WTC11 (cell line): ENCODE measurements at regions not wholly inside any gene's neighbourhood (a gene's known extent, or its start where the extent isn't known, plus 50 kb on each side); places are given as distances from the start of the nearest gene placed in this dataset.

Source experiments
- ATAC-seq: fragments of 200-7000 bp; cut with Tn5 transposase; 2 replicates; pipeline ENCODE4 v1.10.0; 2021; ENCODE audit warnings: mild to moderate bottlenecking, moderate library complexity
- CTCF ChIA-PET: fragments of 300-600 bp; sonication (Branson Sonifier 250); formaldehyde crosslinking; loops from one replicate; lab custom pipeline; 2021; ENCODE audit warnings: antibody characterized with exemption; lab: Charles Lee
- POLR2A ChIA-PET: fragments of 350-600 bp; sonication (Branson Sonifier 250); formaldehyde crosslinking; loops from one replicate; lab custom pipeline; 2021; ENCODE audit warnings: antibody characterized with exemption; lab: Charles Lee
- DNase-seq: peaks from one replicate; pipeline ENCODE4 v3.0.0; 2021; ENCODE audit warnings: low spot score
- H3K27ac Mint-ChIP-seq: 2 replicates; pipeline ENCODE4 v1.8.0; 2021; ENCODE audit warnings: mixed read lengths
- H3K27me3 Mint-ChIP-seq: 2 replicates; pipeline ENCODE4 v1.8.0; 2021; ENCODE audit warnings: low read depth, mild to moderate bottlenecking, moderate library complexity, mixed read lengths
- H3K36me3 Mint-ChIP-seq: 2 replicates; pipeline ENCODE4 v1.8.0; 2021; ENCODE audit warnings: mixed read lengths
- H3K4me1 Mint-ChIP-seq: 2 replicates; pipeline ENCODE4 v1.8.0; 2022; ENCODE audit warnings: mixed read lengths
- H3K4me3 Mint-ChIP-seq: 2 replicates; pipeline ENCODE4 v1.8.0; 2021; ENCODE audit warnings: mild to moderate bottlenecking, moderate library complexity, mixed read lengths
- H3K9me3 Mint-ChIP-seq: 2 replicates; pipeline ENCODE4 v1.8.0; 2021; ENCODE audit warnings: mixed read lengths
- AFF4 ChIP-seq: sonication (generic); formaldehyde crosslinking; IDR thresholded peaks from 2 replicates; pipeline ENCODE4 v1.8.1; 2023; ENCODE audit warnings: mild to moderate bottlenecking, missing genetic modification reagents, borderline replicate concordance
- ATF2 ChIP-seq: sonication (generic); formaldehyde crosslinking; IDR thresholded peaks from 2 replicates; pipeline ENCODE4 v1.8.1; 2022; ENCODE audit warnings: low read depth, missing genetic modification reagents, borderline replicate concordance
- CDX4 ChIP-seq: fragments of 250-450 bp; sonication (Bioruptor Pico); IDR thresholded peaks from 2 replicates; pipeline ENCODE4 v1.9.0; 2021; ENCODE audit warnings: moderate library complexity, mild to moderate bottlenecking, inconsistent platforms, borderline replicate concordance
- E2F1 ChIP-seq: sonication (generic); formaldehyde crosslinking; IDR thresholded peaks from 2 replicates; pipeline ENCODE4 v1.8.0; 2022; ENCODE audit warnings: mild to moderate bottlenecking, missing genetic modification reagents
- ESRRA ChIP-seq: sonication (generic); formaldehyde crosslinking; IDR thresholded peaks from 2 replicates; pipeline ENCODE4 v1.8.1; 2022; ENCODE audit warnings: mild to moderate bottlenecking, missing genetic modification reagents, borderline replicate concordance
- FOXJ3 ChIP-seq: sonication (generic); formaldehyde crosslinking; IDR thresholded peaks from 2 replicates; pipeline ENCODE4 v1.9.0; 2021; ENCODE audit warnings: missing genetic modification reagents, mild to moderate bottlenecking, borderline replicate concordance
- FOXP4 ChIP-seq: sonication (generic); formaldehyde crosslinking; IDR thresholded peaks from 2 replicates; pipeline ENCODE4 v1.8.0; 2022; ENCODE audit warnings: mild to moderate bottlenecking, missing genetic modification reagents
- GRHL2 ChIP-seq: fragments of 250-450 bp; sonication (Bioruptor Pico); IDR thresholded peaks from 2 replicates; pipeline ENCODE4 v1.8.0; 2022; ENCODE audit warnings: mild to moderate bottlenecking, moderate library complexity; ENCODE audit not compliant: insufficient replicate concordance, severe bottlenecking
- GTF2I ChIP-seq: fragments of 250-450 bp; sonication (Bioruptor Pico); conservative IDR thresholded peaks from 2 replicates; pipeline ENCODE4 v1.4.0; 2021; ENCODE audit warnings: mild to moderate bottlenecking
- JAZF1 ChIP-seq: fragments of 250-450 bp; sonication (Bioruptor Pico); IDR thresholded peaks from 2 replicates; pipeline ENCODE4 v1.9.0; 2021; ENCODE audit warnings: moderate library complexity, mild to moderate bottlenecking, inconsistent platforms
- KAT7 ChIP-seq: sonication (generic); formaldehyde crosslinking; IDR thresholded peaks from 2 replicates; pipeline ENCODE4 v1.8.1; 2023; ENCODE audit warnings: missing genetic modification reagents, mild to moderate bottlenecking, borderline replicate concordance
- MXD4 ChIP-seq: fragments of 250-450 bp; sonication (Bioruptor Pico); IDR thresholded peaks from 2 replicates; pipeline ENCODE4 v1.8.0; 2021; ENCODE audit warnings: mild to moderate bottlenecking, moderate library complexity, borderline replicate concordance
- MYBL2 ChIP-seq: sonication (generic); formaldehyde crosslinking; IDR thresholded peaks from 2 replicates; pipeline ENCODE4 v1.8.1; 2023; ENCODE audit warnings: mild to moderate bottlenecking, moderate library complexity, missing genetic modification reagents
- NFATC4 ChIP-seq: fragments of 250-450 bp; sonication (Bioruptor Pico); IDR thresholded peaks from 2 replicates; pipeline ENCODE4 v1.9.0; 2021; ENCODE audit warnings: mild to moderate bottlenecking
- NFE2L1 ChIP-seq: sonication (generic); formaldehyde crosslinking; IDR thresholded peaks from 2 replicates; pipeline ENCODE4 v1.8.1; 2023; ENCODE audit warnings: missing genetic modification reagents
- STAT6 ChIP-seq: sonication (generic); formaldehyde crosslinking; conservative IDR thresholded peaks from 2 replicates; pipeline ENCODE4 v1.8.1; 2023; ENCODE audit warnings: mild to moderate bottlenecking, low read depth, missing genetic modification reagents, moderate library complexity
- ZMAT4 ChIP-seq: fragments of 250-450 bp; sonication (Bioruptor Pico); IDR thresholded peaks from 2 replicates; pipeline ENCODE4 v1.9.0; 2021; ENCODE audit warnings: mild to moderate bottlenecking
- ZNF138 ChIP-seq: sonication (generic); formaldehyde crosslinking; conservative IDR thresholded peaks from 2 replicates; pipeline ENCODE4 v1.8.1; 2022; ENCODE audit warnings: mild to moderate bottlenecking, moderate library complexity, missing genetic modification reagents
- ZNF232 ChIP-seq: sonication (generic); formaldehyde crosslinking; IDR thresholded peaks from 2 replicates; pipeline ENCODE4 v1.8.0; 2022; ENCODE audit warnings: mild to moderate bottlenecking, missing genetic modification reagents
- ZSCAN18 ChIP-seq: fragments of 250-450 bp; sonication (Bioruptor Pico); IDR thresholded peaks from 2 replicates; pipeline ENCODE4 v2.1.2; 2022; ENCODE audit warnings: mild to moderate bottlenecking, moderate library complexity

- no peak overlapping the region for H3K27ac Mint-ChIP-seq
- TF ChIP-seq ESRRA (CRISPR knock-in tag) (no peak), NFATC4 (no peak), KAT7 (no peak), JAZF1 (no peak), ZNF232 (CRISPR knock-in tag) (no peak), STAT6 (CRISPR knock-in tag) (no peak), ZSCAN18 (CRISPR knock-in tag) (no peak), ZMAT4 (CRISPR knock-in tag) (no peak), GTF2I (no peak), AFF4 (CRISPR knock-in tag) (no peak), FOXP4 (CRISPR knock-in tag) (no peak), MXD4 (CRISPR knock-in tag) (no peak), GRHL2 (no peak), NFE2L1 (no peak), ATF2 (CRISPR knock-in tag) (no peak), ZNF138 (CRISPR knock-in tag) (no peak), MYBL2 (CRISPR knock-in tag) (no peak), FOXJ3 (no peak), E2F1 (CRISPR knock-in tag) (no peak), CDX4 (CRISPR knock-in tag) (no peak)
- TF ChIP-seq, all 79 proteins: peak for 0
- ChIA-PET CTCF (no interaction called here), POLR2A (no interaction called here)
- Mint-ChIP-seq H3K9me3 (peaks cover 9% of the 10 kb centered on the region), H3K4me1 (no peaks in the 10 kb centered on the region), H3K27me3 (no peaks in the 10 kb centered on the region; the same call in 1 of the 2 replicates), H3K4me3 (no peak overlapping the region), H3K36me3 (peaks cover 3% of the 10 kb centered on the region; the same call in 1 of the 2 replicates)
- no peak for ATAC-seq
- DNase-seq, result no peak
Measured at GRCh38 chrX:38937926-38938325, 136.7 kb downstream of the MID1IP1 start.
